Muscle of leg (tissue), 3 donors: ENCODE measurements at regions not wholly inside any gene's neighbourhood (a gene's known extent, or its start where the extent isn't known, plus 50 kb on each side); places are given as distances from the start of the nearest gene placed in this dataset.
"Not testable (repeated sequence)": the region's sequence is repeated elsewhere in the genome, so short reads cannot be mapped to it uniquely, and the experiment has no call there.

ENCODE experiments used
- DNase-seq: peaks from one replicate; pipeline ENCODE4 v3.0.0; 2013
- H3K27ac ChIP-seq: one replicate; pipeline ENCODE4 v1.5.1; 2013; ENCODE audit warnings: mild to moderate bottlenecking, low read length, control low read depth
- H3K27me3 ChIP-seq: one replicate; pipeline ENCODE4 v1.6.1; 2013; ENCODE audit warnings: low read length; ENCODE audit not compliant: control insufficient read depth, insufficient read depth
- H3K36me3 ChIP-seq: one replicate; pipeline ENCODE4 v1.6.1; 2013; ENCODE audit warnings: low read length; ENCODE audit not compliant: control insufficient read depth, insufficient read depth
- H3K4me1 ChIP-seq: one replicate; pipeline ENCODE4 v1.6.1; 2013; ENCODE audit warnings: low read length; ENCODE audit not compliant: control insufficient read depth, insufficient read depth
- H3K4me3 ChIP-seq: one replicate; pipeline ENCODE4 v1.5.1; 2013; ENCODE audit warnings: low read length, control low read depth
- H3K9me3 ChIP-seq: replicated peaks from 2 replicates; pipeline ENCODE4 v1.6.1; 2013; ENCODE audit warnings: low read depth, low read length; ENCODE audit not compliant: control insufficient read depth
- WGBS: methylation state at CpG from one replicate; pipeline ENCODE4 v1.1.5; 2013; ENCODE audit warnings: missing lambda C conversion rate; ENCODE audit not compliant: insufficient coverage; 5-methylcytosine and 5-hydroxymethylcytosine counted together

DNA sequence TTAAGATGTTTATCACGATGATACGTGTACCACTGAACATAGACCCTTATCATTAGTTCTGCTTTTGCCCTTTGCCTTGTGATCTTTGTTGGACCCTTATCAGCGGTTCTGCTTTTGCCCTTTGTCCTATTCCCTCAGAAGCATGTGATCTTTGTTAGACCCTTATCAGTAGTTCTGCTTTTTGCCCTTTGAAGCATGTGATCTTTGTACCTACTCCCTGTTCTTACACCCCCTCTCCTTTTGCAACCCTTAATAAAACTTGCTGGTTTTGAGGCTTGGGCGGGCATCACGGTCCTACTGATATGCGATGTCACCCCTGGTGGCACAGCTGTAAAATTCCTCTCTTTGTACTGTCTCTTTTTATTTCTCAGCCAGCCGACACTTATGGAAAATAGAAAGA is 117.0 kb downstream of the SDHAF3 start:
- not testable (repeated sequence) for H3K4me3 ChIP-seq, H3K4me1 ChIP-seq, H3K36me3 ChIP-seq, H3K27ac ChIP-seq, H3K27me3 ChIP-seq, DNase-seq, H3K9me3 ChIP-seq
- WGBS = 92% methylated on average over 4 of the region's 7 CpGs

DNA sequence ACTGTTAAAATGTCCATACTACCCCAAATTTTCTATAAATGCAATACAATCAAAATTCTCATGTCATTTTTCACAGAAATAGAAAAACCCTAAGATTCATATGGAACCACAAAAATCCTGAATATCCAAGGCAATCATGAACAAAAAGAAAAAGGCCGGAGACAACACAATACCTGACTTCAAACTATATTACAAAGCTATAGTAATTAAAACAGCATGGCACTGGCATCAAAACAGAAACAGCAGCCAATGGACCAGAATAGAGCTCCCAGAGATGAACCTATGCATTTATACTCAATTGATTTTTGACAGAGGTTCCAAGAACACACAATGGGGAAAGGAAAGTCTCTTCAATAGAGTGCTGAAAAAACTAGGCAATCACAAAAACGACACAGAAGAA is 128.8 kb downstream of the SDHAF3 start:
- H3K4me3 ChIP-seq = no peak overlapping the region
- WGBS = no CpG with 5 or more reads among the region's 2 CpGs
- no peak overlapping the region for H3K27ac ChIP-seq
- no peaks in the 10 kb centered on the region for H3K4me1 ChIP-seq
- no peaks in the 10 kb centered on the region for H3K27me3 ChIP-seq
- DNase-seq = no peak
- no peaks in the 10 kb centered on the region for H3K36me3 ChIP-seq
- H3K9me3 ChIP-seq = peaks cover 6% of the 10 kb centered on the region

DNA sequence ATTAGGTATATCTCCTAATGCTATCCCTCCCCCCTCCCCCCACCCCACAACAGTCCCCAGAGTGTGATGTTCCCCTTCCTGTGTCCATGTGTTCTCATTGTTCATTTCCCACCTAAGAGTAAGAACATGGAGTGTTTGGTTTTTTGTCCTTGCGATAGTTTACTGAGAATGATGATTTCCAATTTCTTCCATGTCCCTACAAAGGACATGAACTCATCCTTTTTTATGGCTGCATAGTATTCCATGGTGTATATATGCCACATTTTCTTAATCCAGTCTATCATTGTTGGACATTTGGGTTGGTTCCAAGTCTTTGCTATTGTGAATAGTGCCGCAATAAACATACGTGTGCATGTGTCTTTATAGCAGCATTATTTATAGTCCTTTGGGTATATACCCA is 140.7 kb downstream of the SDHAF3 start:
- H3K36me3 ChIP-seq, H3K4me1 ChIP-seq, H3K27me3 ChIP-seq, H3K4me3 ChIP-seq, H3K27ac ChIP-seq, DNase-seq, H3K9me3 ChIP-seq: not testable (repeated sequence)
- no CpG with 5 or more reads among the region's 3 CpGs for WGBS

DNA sequence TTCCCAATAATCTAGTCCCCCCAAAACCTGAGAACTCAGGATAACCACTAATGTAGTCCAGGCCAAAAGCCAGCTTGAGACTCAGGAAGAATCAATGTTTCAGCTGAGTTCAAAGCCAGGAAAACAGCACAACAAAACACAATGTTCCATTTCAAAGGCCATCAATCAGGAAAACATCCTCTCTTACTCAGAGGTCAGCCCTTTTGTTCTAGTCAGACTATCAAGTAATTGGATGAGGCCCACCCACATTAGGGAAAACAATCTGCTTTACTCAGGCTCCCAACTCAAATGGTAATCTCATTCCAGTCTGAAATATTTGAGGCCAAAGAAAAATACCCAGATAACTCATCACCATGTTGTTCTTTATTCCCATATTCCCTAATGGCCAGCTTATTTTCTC is 152.2 kb downstream of the SDHAF3 start:
- DNase-seq = no peak

DNA sequence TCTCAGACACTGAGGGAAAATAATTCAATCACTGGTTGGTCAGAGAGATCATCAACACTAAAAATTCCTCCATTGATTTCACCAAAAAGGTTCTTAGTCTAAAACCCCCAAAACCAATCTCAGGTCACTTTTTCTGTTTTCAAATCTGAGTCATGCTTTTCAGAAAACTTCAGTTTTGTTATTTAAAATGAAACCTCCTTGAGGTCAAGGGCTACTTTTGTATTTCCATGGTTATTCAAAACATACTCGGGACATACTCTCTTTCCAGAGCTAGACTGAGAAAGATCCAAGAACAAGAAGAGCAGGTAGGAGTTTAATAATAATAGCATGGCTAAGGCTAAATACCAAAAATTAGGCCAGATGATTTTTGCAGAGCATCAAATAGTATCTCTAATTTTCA is 152.8 kb downstream of the SDHAF3 start:
- Histone ChIP-seq H3K36me3 (no peaks in the 10 kb centered on the region), H3K27ac (no peak overlapping the region), H3K4me1 (no peaks in the 10 kb centered on the region), H3K9me3 (no peaks in the 10 kb centered on the region), H3K27me3 (no peaks in the 10 kb centered on the region), H3K4me3 (no peak overlapping the region)
- no peak for DNase-seq
- no CpG with 5 or more reads among the region's 1 CpG for WGBS

More for the DNA sequence above, 152.2 kb downstream of the SDHAF3 start:
- Histone ChIP-seq H3K27ac (no peak overlapping the region), H3K9me3 (no peaks in the 10 kb centered on the region), H3K4me3 (no peak overlapping the region), H3K36me3 (no peaks in the 10 kb centered on the region), H3K27me3 (no peaks in the 10 kb centered on the region), H3K4me1 (no peaks in the 10 kb centered on the region)

DNA sequence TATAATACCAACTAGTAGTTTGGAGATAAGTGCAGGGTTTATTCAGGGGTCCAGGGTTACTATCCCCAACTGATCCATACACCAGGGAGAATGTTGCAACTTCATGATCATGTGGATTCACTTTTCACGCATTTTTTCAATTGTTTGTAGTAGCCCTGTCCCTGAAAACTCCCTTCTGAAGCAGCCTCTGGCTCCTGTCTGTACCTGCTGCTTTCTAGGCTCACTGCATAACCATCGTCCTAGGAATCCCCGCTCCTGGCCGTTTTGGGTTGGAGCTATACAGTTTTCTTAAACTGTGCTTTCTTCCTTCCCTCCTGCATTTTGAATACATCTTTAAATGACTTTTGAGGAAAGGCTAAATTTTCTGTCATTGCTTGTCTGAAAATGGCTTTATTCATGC is 154.1 kb downstream of the SDHAF3 start:
- WGBS = 90% methylated on average over 1 of the region's 4 CpGs
- no peak overlapping the region for H3K27ac ChIP-seq
- no peaks in the 10 kb centered on the region for H3K4me1 ChIP-seq
- H3K27me3 ChIP-seq = no peaks in the 10 kb centered on the region
- H3K36me3 ChIP-seq = no peaks in the 10 kb centered on the region
- no peaks in the 10 kb centered on the region for H3K9me3 ChIP-seq
- H3K4me3 ChIP-seq = no peak overlapping the region
- DNase-seq = no peak

DNA sequence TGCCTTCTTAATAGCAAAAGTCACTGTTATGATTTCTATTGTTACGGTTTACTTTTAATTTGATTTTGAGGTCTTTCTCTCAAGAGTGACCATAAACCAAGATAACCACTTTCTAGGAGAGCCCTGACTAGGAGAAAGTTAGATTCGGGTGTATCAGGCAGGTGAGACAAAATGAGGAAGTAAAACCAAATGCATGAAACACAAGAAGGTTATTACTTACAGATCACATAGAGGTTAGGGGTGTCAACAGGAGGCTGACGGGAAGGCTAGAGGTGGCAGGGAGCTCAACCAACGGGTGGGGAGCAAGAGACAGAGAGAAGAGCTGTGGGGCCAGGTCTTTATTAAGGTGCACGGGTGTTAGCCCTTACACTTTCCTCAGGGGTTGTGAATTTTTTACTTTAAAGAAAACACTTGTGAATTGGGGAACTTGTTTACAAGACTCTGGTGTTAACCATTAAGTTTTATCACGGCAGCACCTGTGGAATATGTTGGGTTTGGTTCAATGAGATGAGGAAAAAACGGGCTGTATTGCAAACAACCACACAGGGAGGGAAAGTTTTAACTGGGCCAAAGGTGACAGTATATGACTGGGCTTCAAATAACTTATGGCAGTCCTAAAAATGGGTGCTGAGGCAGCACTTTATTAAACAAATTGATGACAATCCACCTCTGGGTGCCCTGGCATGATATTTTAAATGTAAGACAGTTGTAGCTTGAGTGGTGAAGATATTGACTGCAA is 154.9 kb downstream of the SDHAF3 start:
- Histone ChIP-seq H3K27ac (no peak overlapping the region), H3K27me3 (no peaks in the 10 kb centered on the region), H3K36me3 (no peaks in the 10 kb centered on the region), H3K4me3 (no peak overlapping the region), H3K4me1 (no peaks in the 10 kb centered on the region), H3K9me3 (no peaks in the 10 kb centered on the region)
- DNase-seq = no peak
- WGBS = 75% methylated on average over 1 of the region's 7 CpGs

DNA sequence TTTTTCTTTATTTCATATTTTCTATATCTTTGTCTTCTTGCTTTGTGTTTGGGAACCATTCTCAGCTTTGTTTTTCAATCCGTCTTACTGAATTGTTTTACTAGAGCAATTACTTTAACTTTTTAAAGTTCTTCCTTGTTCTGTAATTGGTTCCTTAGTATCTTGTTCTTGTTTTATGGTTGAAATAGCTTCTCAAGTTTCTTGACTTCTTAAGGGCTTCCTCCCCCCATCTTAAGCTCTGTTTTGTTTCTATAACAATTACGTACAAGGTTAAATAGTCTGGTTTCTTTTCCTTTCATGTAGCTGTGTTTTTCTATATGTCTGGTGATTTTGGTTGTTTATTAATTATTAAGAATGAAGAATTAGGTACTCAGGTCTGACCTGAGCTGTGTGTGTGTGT is 158.0 kb downstream of the SDHAF3 start:
- no peak overlapping the region for H3K27ac ChIP-seq
- H3K36me3 ChIP-seq = no peaks in the 10 kb centered on the region
- H3K4me3 ChIP-seq = no peak overlapping the region
- no peaks in the 10 kb centered on the region for H3K9me3 ChIP-seq
- no peaks in the 10 kb centered on the region for H3K4me1 ChIP-seq
- no peaks in the 10 kb centered on the region for H3K27me3 ChIP-seq
- no peak for DNase-seq
- no CpG with 5 or more reads among the region's 2 CpGs for WGBS

DNA sequence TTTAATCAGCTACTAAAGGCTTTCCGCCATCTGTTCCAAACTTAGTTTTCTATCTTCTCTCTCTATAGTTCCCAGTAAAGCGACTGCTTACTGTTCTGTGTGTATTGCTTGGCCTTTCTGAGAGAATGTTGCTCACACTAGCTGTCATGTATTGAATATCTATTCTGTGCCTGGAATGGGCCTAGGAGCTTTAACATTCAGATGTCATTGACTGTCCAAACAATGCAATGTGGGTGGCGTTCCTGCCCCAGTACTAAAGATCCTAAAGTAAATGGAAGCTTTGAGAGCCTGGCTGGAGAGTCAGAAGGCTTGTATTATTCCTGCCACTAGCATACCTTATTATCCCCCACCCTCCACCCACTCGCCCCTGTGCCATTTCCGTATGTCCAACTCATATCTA is 163.5 kb downstream of the SDHAF3 start:
- Histone ChIP-seq H3K27me3 (no peaks in the 10 kb centered on the region), H3K27ac (no peak overlapping the region), H3K36me3 (no peaks in the 10 kb centered on the region), H3K4me3 (no peak overlapping the region), H3K4me1 (no peaks in the 10 kb centered on the region), H3K9me3 (no peaks in the 10 kb centered on the region)
- WGBS = 84% methylated on average over 2 of the region's 5 CpGs
- no peak for DNase-seq

DNA sequence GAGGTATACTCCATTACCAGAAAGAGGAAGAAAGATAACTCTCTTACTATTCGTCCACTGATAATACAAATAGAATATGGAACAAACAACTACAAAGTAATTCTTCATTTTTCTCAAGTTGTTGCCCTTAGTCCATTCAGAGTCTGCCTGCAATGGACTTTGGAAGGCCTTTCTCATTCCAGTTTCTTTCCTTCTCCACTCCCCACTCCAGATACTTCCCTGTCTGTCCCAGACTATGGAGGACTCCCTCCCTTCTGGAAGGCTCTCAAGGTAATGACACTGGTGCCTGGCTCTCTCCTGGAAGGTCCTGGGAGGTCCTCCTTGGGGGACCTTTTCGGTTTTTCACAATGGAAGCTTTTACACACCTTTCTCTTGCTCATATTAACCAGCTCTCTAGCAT is 167.8 kb downstream of the SDHAF3 start:
- no CpG with 5 or more reads among the region's 2 CpGs for WGBS
- H3K27me3 ChIP-seq = no peaks in the 10 kb centered on the region
- DNase-seq = no peak
- H3K4me3 ChIP-seq = no peak overlapping the region
- H3K27ac ChIP-seq = no peak overlapping the region
- no peaks in the 10 kb centered on the region for H3K36me3 ChIP-seq
- H3K4me1 ChIP-seq = no peaks in the 10 kb centered on the region
- H3K9me3 ChIP-seq = no peaks in the 10 kb centered on the region

DNA sequence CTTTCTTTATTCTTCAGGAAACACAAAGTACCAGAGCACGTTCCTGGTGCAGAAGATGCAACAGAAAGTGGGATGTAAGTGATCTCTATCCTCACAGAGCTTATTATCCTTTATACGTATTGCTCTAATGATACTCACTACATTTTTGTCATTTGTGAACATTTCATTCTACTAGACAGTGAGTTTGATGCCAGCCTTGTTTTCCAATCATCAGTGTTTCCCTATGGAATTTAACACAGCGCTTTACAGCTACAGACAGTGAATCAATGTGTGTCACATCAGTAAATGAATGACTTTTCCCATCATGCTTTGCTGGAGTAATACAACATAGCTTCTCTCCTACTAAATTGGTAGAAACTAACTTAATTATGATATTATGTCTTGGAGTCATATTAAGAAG is 175.5 kb downstream of the SDHAF3 start:
- Histone ChIP-seq H3K36me3 (no peaks in the 10 kb centered on the region), H3K27ac (no peak overlapping the region), H3K4me3 (no peak overlapping the region), H3K27me3 (no peaks in the 10 kb centered on the region), H3K9me3 (no peaks in the 10 kb centered on the region), H3K4me1 (no peaks in the 10 kb centered on the region)
- WGBS = no CpG with 5 or more reads among the region's 3 CpGs
- no peak for DNase-seq
